22Rv1 (cell line): ENCODE measurements at regions not wholly inside any gene's neighbourhood (a gene's known extent, or its start where the extent isn't known, plus 50 kb on each side); places are given as distances from the start of the nearest gene placed in this dataset.

Experiments used
- H3K27ac ChIP-seq: fragments of 450-650 bp; 2 replicates; pipeline ENCODE4 v1.5.1; 2017
- CTCF ChIP-seq: fragments of 450-650 bp; IDR thresholded peaks from 2 replicates; pipeline ENCODE4 v1.5.1; 2017; ENCODE audit warnings: mild to moderate bottlenecking
- ZFX ChIP-seq: fragments of 450-650 bp; IDR thresholded peaks from 2 replicates; pipeline ENCODE4 v1.6.1; 2017; ENCODE audit warnings: antibody characterized with exemption, borderline replicate concordance

- TF ChIP-seq CTCF (no peak), ZFX (no peak)
- no peak overlapping the region for H3K27ac ChIP-seq
These were observed 201.2 kb upstream of the TMEM45B start for GRCh38 chr11:129614256-129614944.

GRCh38 chr11:129618046-129618569 lies 197.5 kb upstream of the TMEM45B start:
- TF ChIP-seq CTCF (no peak), ZFX (no peak)
- H3K27ac ChIP-seq: no peak overlapping the region

- H3K27ac ChIP-seq: no peak overlapping the region
- TF ChIP-seq CTCF (no peak), ZFX (no peak)
These were observed 195.2 kb upstream of the TMEM45B start for GRCh38 chr11:129620237-129621104.

GRCh38 chr11:129625930-129626329 lies 189.7 kb upstream of the TMEM45B start:
- TF ChIP-seq CTCF (no peak), ZFX (no peak)
- H3K27ac ChIP-seq: no peak overlapping the region

- TF ChIP-seq CTCF (no peak), ZFX (no peak)
- H3K27ac ChIP-seq: no peak overlapping the region
These were observed 184.4 kb upstream of the TMEM45B start for GRCh38 chr11:129631201-129631600.

GRCh38 chr11:129636926-129637325 lies 178.7 kb upstream of the TMEM45B start:
- TF ChIP-seq CTCF (no peak), ZFX (no peak)
- no peak overlapping the region for H3K27ac ChIP-seq

GRCh38 chr11:129637473-129637872 lies 178.2 kb upstream of the TMEM45B start:
- no peak overlapping the region for H3K27ac ChIP-seq
- TF ChIP-seq CTCF: no peak
- no peak for TF ChIP-seq ZFX
